Activated CD4-positive, alpha-beta memory T cell treated with anti-CD3 and anti-CD28 coated beads for 36 hours (primary cell): ENCODE measurements at regions not wholly inside any gene's neighbourhood (a gene's known extent, or its start where the extent isn't known, plus 50 kb on each side); places are given as distances from the start of the nearest gene placed in this dataset.
"Not testable (repeated sequence)": the region's sequence is repeated elsewhere in the genome, so short reads cannot be mapped to it uniquely, and the experiment has no call there.

Experiments
- CTCF ChIA-PET: fragments of 350-600 bp; sonication (Branson Sonifier 250); formaldehyde crosslinking; loops from one replicate; lab custom pipeline; 2021; ENCODE audit warnings: antibody characterized with exemption, inconsistent platforms; lab: Charles Lee
- POLR2A ChIA-PET: fragments of 350-600 bp; sonication (Branson Sonifier 250); formaldehyde crosslinking; loops from one replicate; lab custom pipeline; 2021; ENCODE audit warnings: antibody characterized with exemption; lab: Charles Lee
- DNase-seq: peaks from one replicate; pipeline ENCODE4 v3.0.0-alpha.2; 2020
- H3K27ac Mint-ChIP-seq: one replicate; pipeline ENCODE4 v1.8.0; 2021; ENCODE audit warnings: mixed read lengths
- H3K27me3 Mint-ChIP-seq: one replicate; pipeline ENCODE4 v1.8.0; 2021; ENCODE audit warnings: mixed read lengths
- H3K36me3 Mint-ChIP-seq: one replicate; pipeline ENCODE4 v1.8.0; 2021; ENCODE audit warnings: mixed read lengths
- H3K4me1 Mint-ChIP-seq: one replicate; pipeline ENCODE4 v1.8.0; 2021; ENCODE audit warnings: low read depth, mixed read lengths
- H3K4me3 Mint-ChIP-seq: one replicate; pipeline ENCODE4 v1.8.0; 2021; ENCODE audit warnings: mild to moderate bottlenecking, mixed read lengths
- H3K9me3 Mint-ChIP-seq: one replicate; pipeline ENCODE4 v1.8.0; 2021; ENCODE audit warnings: mixed read lengths
- intact Hi-C: fragments of 100-400 bp; cut with micrococcal nuclease; formaldehyde crosslinking; loops from one replicate; pipeline ENCODE4 v1.15.1; 2023

- no peak overlapping the region for H3K27ac Mint-ChIP-seq
- intact Hi-C loops: no loop called here
- H3K9me3 Mint-ChIP-seq: no peaks in the 10 kb centered on the region
- ChIA-PET CTCF (no interaction called here), POLR2A (no interaction called here)
- H3K4me1 Mint-ChIP-seq: no peaks in the 10 kb centered on the region
- no peak for DNase-seq
- no peaks in the 10 kb centered on the region for H3K27me3 Mint-ChIP-seq
- H3K4me3 Mint-ChIP-seq: no peak overlapping the region
- no peaks in the 10 kb centered on the region for H3K36me3 Mint-ChIP-seq
These were observed 701.2 kb upstream of the LCORL start for GRCh38 chr4:18722748-18723191.

- H3K4me3 Mint-ChIP-seq: no peak overlapping the region
- peaks cover 3% of the 10 kb centered on the region for H3K9me3 Mint-ChIP-seq
- no peaks in the 10 kb centered on the region for H3K36me3 Mint-ChIP-seq
- H3K27ac Mint-ChIP-seq: no peak overlapping the region
- ChIA-PET CTCF (no interaction called here), POLR2A (no interaction called here)
- no peaks in the 10 kb centered on the region for H3K4me1 Mint-ChIP-seq
- H3K27me3 Mint-ChIP-seq: peaks cover 1% of the 10 kb centered on the region
- DNase-seq: no peak
- intact Hi-C loops: no loop called here
These were observed 676.7 kb upstream of the LCORL start for GRCh38 chr4:18698119-18698883.

DNA sequence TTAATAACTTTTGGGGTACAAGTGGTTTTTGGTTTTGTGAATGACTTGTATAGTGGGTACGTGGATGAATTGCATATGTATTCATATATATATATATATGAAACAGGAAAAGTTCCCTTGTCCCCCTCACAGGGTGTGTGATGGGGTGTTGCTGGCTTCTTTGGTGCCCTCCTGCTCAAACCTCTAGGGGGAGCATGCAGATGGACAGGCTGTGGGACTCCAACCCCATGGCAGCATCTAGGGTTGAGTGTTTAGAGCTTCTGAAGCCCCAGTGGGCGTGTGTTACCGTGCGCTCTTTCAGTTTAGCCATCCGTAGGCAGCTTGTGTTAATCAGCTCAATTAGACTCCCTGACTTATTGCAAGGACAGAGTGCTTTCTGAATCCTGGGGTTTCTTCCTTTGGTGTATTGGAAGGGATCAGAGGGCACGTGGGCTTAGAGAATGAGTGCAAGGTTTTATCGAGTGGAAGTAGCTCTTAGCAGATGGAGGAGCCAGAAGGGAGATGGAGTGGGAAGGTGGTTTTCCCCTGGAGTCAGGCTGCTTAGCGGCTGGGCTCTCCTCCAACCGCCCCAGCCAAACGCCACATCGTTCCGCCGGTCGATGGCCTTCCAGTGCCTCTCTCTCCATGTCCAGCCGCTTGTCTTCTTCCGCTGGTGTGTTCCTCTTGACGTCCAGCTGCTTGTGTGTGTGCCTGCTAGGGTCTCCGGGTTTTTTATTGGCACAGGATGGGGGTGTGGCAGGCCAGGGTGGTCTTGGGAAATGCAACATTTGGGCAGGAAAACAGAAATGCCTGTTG lies 674.4 kb upstream of the LCORL start:
- no peak overlapping the region for H3K4me3 Mint-ChIP-seq
- intact Hi-C loops: no loop called here
- H3K9me3 Mint-ChIP-seq: no peaks in the 10 kb centered on the region
- H3K27me3 Mint-ChIP-seq: peaks cover 1% of the 10 kb centered on the region
- POLR2A ChIA-PET: no interaction called here
- DNase-seq: no peak
- CTCF ChIA-PET: no interaction called here
- no peaks in the 10 kb centered on the region for H3K4me1 Mint-ChIP-seq
- H3K36me3 Mint-ChIP-seq: no peaks in the 10 kb centered on the region
- no peak overlapping the region for H3K27ac Mint-ChIP-seq

DNA sequence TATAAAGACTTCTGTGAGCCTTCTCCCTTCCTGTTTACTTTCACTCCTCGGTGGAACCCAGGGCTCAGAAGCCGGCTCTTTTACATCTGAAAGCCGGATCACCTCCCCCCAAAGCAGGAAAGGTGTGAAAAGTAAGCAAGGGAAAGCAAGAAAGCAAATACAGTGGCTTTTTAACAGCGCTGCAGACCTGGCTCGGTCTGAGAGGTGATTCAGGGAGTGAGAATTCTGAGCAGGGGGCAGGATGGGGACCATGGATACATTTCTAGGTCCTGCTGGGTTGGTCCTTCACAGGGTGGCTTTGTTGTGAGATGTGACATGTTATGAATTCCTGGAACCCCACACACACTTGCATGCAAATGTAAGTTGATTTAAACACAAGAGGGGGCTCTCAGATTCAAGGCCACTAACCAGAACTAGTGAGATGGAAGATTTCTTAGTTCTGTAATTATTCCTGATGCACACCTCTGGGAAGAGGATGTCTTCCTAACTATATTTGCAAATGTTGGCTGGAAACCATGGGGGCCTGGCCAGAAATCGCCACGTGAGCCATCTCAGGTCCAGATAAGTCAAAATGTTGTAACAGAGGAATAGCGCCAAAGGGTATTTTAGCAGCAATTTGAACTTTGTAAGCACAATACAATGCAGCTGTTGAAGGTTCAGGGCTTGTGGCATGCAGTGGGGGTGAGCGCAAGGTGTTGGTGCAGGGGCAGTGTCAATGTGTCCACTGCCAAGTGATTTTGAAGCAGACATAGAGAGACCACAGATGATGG lies 670.1 kb upstream of the LCORL start:
- intact Hi-C loops: no loop called here
- DNase-seq: no peak
- Mint-ChIP-seq H3K27me3 (peaks cover 3% of the 10 kb centered on the region), H3K9me3 (no peaks in the 10 kb centered on the region), H3K4me1 (no peaks in the 10 kb centered on the region), H3K36me3 (no peaks in the 10 kb centered on the region), H3K4me3 (no peak overlapping the region), H3K27ac (no peak overlapping the region)
- CTCF ChIA-PET: interaction anchor here (1.2 kb wide), 1 partner anchor 9 kb away, joined by 4 read pairs; no protein-coding TSS in a partner anchor
- POLR2A ChIA-PET: no interaction called here

DNA sequence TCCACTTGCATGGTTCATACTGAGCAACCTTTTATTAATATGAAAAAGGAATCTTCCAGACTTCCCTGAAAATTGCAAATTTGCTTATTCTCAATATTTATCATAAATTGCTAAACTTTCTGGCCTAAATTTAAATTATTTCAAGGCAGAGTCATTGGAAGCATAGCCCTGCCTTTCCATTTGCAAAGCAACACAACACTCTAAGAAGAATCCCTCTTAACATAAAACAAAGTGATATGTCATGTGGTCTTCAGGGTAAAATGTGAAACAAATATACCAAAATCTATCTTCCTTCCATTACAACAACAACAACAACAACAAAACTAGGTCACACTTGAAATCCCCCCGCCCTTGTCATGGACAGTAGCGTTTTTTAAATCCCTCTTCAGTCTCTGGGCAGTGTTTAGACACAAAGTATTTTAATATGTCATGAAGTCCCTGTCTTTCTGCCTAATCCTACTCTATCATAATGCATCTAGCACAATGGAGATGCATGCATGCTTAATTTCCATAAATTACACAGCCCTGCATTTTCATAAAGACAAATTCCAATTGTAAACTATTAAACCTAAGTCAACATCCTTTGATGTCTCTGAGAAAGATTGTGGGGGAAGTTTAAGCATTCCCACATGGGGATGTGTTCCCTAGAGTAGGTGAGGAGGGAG lies 668.9 kb upstream of the LCORL start:
- H3K9me3 Mint-ChIP-seq: no peaks in the 10 kb centered on the region
- POLR2A ChIA-PET: no interaction called here
- CTCF ChIA-PET: interaction anchor here (1.2 kb wide), 1 partner anchor 10 kb away, joined by 4 read pairs; no protein-coding TSS in a partner anchor

GRCh38 chr4:18689308-18690115 lies 668.0 kb upstream of the LCORL start:
- Mint-ChIP-seq H3K27me3 (peaks cover 2% of the 10 kb centered on the region), H3K4me1 (no peaks in the 10 kb centered on the region), H3K4me3 (no peak overlapping the region), H3K36me3 (no peaks in the 10 kb centered on the region), H3K9me3 (no peaks in the 10 kb centered on the region), H3K27ac (no peak overlapping the region)
- peak; percentile 42 for DNase-seq
- ChIA-PET CTCF (no interaction called here), POLR2A (no interaction called here)
- intact Hi-C loops: loop anchor here (1.0 kb wide), 1 partner anchor 1995 kb away; no protein-coding TSS in a partner anchor

More for the DNA sequence above, 668.9 kb upstream of the LCORL start:
- Mint-ChIP-seq H3K27ac (no peak overlapping the region), H3K4me3 (no peak overlapping the region), H3K27me3 (peaks cover 2% of the 10 kb centered on the region), H3K36me3 (no peaks in the 10 kb centered on the region), H3K4me1 (no peaks in the 10 kb centered on the region)
- no peak for DNase-seq
- intact Hi-C loops: no loop called here

DNA sequence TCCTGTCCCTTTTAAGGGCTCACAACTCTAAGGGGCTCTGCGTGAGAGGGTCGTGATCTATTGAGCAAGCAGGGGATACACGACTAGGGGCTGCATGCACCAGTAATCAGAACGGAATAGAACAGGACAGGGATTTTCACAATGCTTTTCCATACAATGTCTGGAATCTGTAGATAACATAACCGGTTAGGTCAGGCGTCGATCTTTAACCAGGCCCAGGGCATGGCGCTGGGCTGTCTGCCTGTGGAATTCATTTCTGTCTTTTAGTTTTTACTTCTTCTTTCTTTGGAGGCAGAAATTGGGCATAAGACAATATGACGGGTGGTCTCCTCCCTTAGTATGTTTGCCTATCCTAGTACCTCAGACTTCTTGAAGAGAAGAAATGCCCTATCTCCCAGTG lies 666.8 kb upstream of the LCORL start:
- intact Hi-C loops, H3K36me3 Mint-ChIP-seq, POLR2A ChIA-PET, H3K27ac Mint-ChIP-seq, H3K9me3 Mint-ChIP-seq, H3K27me3 Mint-ChIP-seq, DNase-seq, H3K4me3 Mint-ChIP-seq, H3K4me1 Mint-ChIP-seq: not testable (repeated sequence)
- CTCF ChIA-PET: interaction anchor here (1.0 kb wide), 1 partner anchor 1996 kb away, joined by 3 read pairs; no protein-coding TSS in a partner anchor

DNA sequence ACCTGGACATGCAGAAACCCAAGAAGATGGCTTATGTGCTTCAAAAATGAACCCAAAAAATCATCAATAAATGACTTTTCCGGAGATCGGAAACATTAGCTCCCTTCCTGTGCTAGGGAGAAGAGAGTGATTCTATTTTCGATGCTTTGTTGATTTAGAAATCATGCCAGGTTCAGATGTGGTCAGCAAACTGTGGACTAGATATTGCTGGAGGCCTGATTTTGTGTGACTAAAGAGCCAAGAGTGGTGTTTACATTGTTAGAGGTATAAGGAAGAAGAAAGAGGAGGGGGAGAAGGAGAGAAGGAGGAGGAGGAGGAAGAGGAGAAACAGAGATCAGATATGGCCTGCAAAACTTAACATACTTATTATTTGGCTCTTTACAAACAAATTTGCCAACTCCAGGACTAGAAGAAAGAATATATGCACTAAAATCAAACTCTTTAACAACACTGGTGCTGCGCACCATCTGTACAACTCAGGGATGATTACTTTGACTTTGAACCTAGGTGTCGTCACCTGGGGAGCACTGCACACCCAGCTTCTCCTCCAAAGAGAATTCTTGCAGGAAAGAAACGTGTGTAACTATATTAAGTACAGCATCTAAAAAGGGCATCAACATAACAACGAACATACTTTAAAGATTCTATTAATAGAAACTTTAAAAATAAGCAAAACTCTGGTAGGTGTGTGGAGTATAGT lies 664.9 kb upstream of the LCORL start:
- Mint-ChIP-seq H3K27me3 (peaks cover 2% of the 10 kb centered on the region), H3K4me3 (no peak overlapping the region), H3K9me3 (no peaks in the 10 kb centered on the region), H3K27ac (no peak overlapping the region), H3K36me3 (no peaks in the 10 kb centered on the region), H3K4me1 (no peaks in the 10 kb centered on the region)
- intact Hi-C loops: no loop called here
- ChIA-PET POLR2A (no interaction called here), CTCF (interaction anchor here (1.0 kb wide), 1 partner anchor 1998 kb away, joined by 3 read pairs; no protein-coding TSS in a partner anchor)
- no peak for DNase-seq

GRCh38 chr4:18684932-18685331 lies 663.4 kb upstream of the LCORL start:
- no peak overlapping the region for H3K4me3 Mint-ChIP-seq
- H3K9me3 Mint-ChIP-seq: no peaks in the 10 kb centered on the region
- intact Hi-C loops: no loop called here
- POLR2A ChIA-PET: no interaction called here
- H3K36me3 Mint-ChIP-seq: no peaks in the 10 kb centered on the region
- H3K27ac Mint-ChIP-seq: no peak overlapping the region
- DNase-seq: no peak
- H3K27me3 Mint-ChIP-seq: peaks cover 2% of the 10 kb centered on the region
- CTCF ChIA-PET: no interaction called here
- no peaks in the 10 kb centered on the region for H3K4me1 Mint-ChIP-seq

DNA sequence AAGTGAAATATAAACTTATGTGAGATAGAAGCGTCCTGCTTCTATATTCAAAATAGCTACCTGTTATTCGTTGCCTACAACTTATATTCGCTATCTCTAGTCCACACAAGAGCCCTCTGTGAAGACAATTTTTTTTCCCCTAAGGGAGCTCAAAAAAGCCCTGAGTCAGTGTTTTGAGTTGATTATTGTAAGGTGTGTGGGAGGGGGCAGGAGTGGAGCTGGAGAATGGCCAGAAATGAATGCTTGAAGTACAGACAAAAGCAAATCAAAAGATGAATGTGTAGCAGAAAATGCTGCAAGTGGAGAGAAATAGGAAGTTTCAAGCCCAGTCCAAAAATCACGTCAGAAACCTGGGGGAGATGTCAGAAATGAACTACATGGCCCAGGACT lies 655.0 kb upstream of the LCORL start:
- no peaks in the 10 kb centered on the region for H3K9me3 Mint-ChIP-seq
- ChIA-PET POLR2A (no interaction called here), CTCF (no interaction called here)
- H3K27me3 Mint-ChIP-seq: no peaks in the 10 kb centered on the region
- no peaks in the 10 kb centered on the region for H3K36me3 Mint-ChIP-seq
- H3K27ac Mint-ChIP-seq: no peak overlapping the region
- no peaks in the 10 kb centered on the region for H3K4me1 Mint-ChIP-seq
- intact Hi-C loops: no loop called here
- H3K4me3 Mint-ChIP-seq: no peak overlapping the region
- DNase-seq: no peak
